Tibial nerve (tissue), 4 donors: ENCODE measurements at regions not wholly inside any gene's neighbourhood (a gene's known extent, or its start where the extent isn't known, plus 50 kb on each side); places are given as distances from the start of the nearest gene placed in this dataset.

Experiments
- EP300 ChIP-seq, 2 donors: sonication (generic); formaldehyde crosslinking; IDR thresholded peaks; one replicate each; pipeline ENCODE4 v1.6.1; 2017; ENCODE audit warnings: antibody characterized with exemption in 2 of 2, mild to moderate bottlenecking in 1 of 2
- POLR2A ChIP-seq, 2 donors: fragments of 450-650 bp; IDR thresholded peaks; one replicate each; pipeline ENCODE4 v1.6.1; 2017; ENCODE audit warnings: antibody characterized with exemption in 2 of 2, mild to moderate bottlenecking in 2 of 2, moderate library complexity in 2 of 2
- TF ChIP-seq, protein P1 (sequence below), 5 experiments: fragments of 200-600 bp in 3 of 5; fragments of 450-650 bp in 2 of 5; sonication (generic) in 3 of 5; IDR thresholded peaks; one replicate each; pipeline ENCODE4 v1.5.1; 2016 to 2019; ENCODE audit warnings: antibody characterized with exemption in 5 of 5, mild to moderate bottlenecking in 3 of 5, moderate library complexity in 2 of 5

DNA sequence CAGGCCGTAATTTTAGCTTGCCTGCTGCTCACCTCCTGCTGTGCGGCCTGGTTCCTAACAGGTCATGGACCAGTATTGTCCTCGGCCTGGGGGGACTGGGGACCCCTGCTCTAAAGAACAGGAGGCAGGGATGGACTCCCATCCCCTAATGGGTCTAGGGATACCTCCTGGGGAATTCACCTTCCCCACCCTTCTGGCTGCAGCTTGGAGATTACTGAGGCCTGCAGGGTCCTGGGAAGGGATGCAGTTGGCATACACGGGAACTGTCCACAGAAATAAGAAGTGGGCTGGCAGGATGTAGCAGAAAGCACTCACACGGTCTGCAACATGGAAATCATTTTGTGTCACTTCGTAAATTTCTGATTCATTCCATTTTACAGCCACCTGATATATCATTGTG lies 123.0 kb downstream of the C16orf95 start:
- TF ChIP-seq, protein P1, sequence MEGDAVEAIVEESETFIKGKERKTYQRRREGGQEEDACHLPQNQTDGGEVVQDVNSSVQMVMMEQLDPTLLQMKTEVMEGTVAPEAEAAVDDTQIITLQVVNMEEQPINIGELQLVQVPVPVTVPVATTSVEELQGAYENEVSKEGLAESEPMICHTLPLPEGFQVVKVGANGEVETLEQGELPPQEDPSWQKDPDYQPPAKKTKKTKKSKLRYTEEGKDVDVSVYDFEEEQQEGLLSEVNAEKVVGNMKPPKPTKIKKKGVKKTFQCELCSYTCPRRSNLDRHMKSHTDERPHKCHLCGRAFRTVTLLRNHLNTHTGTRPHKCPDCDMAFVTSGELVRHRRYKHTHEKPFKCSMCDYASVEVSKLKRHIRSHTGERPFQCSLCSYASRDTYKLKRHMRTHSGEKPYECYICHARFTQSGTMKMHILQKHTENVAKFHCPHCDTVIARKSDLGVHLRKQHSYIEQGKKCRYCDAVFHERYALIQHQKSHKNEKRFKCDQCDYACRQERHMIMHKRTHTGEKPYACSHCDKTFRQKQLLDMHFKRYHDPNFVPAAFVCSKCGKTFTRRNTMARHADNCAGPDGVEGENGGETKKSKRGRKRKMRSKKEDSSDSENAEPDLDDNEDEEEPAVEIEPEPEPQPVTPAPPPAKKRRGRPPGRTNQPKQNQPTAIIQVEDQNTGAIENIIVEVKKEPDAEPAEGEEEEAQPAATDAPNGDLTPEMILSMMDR (IDR thresholded peaks at IDR 0.05), result no peak
- TF ChIP-seq POLR2A (IDR thresholded peaks at IDR 0.05), result no peak
- no peak for TF ChIP-seq EP300 (IDR thresholded peaks at IDR 0.05)
